H1 (cell line): ENCODE measurements at regions not wholly inside any gene's neighbourhood (a gene's known extent, or its start where the extent isn't known, plus 50 kb on each side); places are given as distances from the start of the nearest gene placed in this dataset.
A peak's percentile ranks its signal among the peaks of the same experiment; 100 is the strongest.

Experiments used
- CTCF ChIA-PET: fragments of 300-600 bp; sonication (Branson Sonifier 250); formaldehyde crosslinking; loops from one replicate; lab custom pipeline; 2021; ENCODE audit not compliant: partially characterized antibody; lab: Charles Lee
- POLR2A ChIA-PET: fragments of 300-600 bp; sonication (Branson Sonifier 250); formaldehyde crosslinking; loops from one replicate; lab custom pipeline; 2021; ENCODE audit warnings: inconsistent platforms; ENCODE audit not compliant: partially characterized antibody; lab: Charles Lee
- DNase-seq, 2 experiments: peaks; one replicate each; pipeline versions ENCODE4 v3.0.0 to v3.0.0-alpha.2; 2010 to 2022; ENCODE audit warnings: low spot score in 2 of 2, low read depth in 1 of 2, mixed read lengths in 1 of 2
- FAIRE-seq: peaks from 2 replicates; lab custom pipeline; 2011; peaks lifted over from hg19 to GRCh38; lab: Jason Lieb, UNC
- H2AFZ ChIP-seq: 2 replicates; pipeline ENCODE4 v1.8.1; 2012; ENCODE audit warnings: low read length, inconsistent platforms
- H2AK5ac ChIP-seq: 2 replicates; pipeline ENCODE4 v1.6.1; 2013; ENCODE audit warnings: low read depth, low read length
- H2BK120ac ChIP-seq: replicated peaks from 2 replicates; pipeline ENCODE3; 2013; ENCODE audit warnings: low read depth, low read length, inconsistent platforms
- H2BK12ac ChIP-seq: 2 replicates; pipeline ENCODE4 v1.6.1; 2013; ENCODE audit warnings: low read depth, low read length
- H2BK15ac ChIP-seq: 2 replicates; pipeline ENCODE4 v1.6.1; 2013; ENCODE audit warnings: low read length
- H2BK20ac ChIP-seq: 2 replicates; pipeline ENCODE4 v1.6.1; 2013; ENCODE audit warnings: low read length
- H2BK5ac ChIP-seq: 2 replicates; pipeline ENCODE4 v1.6.1; 2013; ENCODE audit warnings: low read depth, low read length
- H3K14ac ChIP-seq: 2 replicates; pipeline ENCODE4 v1.6.1; 2013; ENCODE audit warnings: inconsistent platforms; ENCODE audit not compliant: insufficient read length
- H3K18ac ChIP-seq: 2 replicates; pipeline ENCODE4 v1.6.1; 2013; ENCODE audit warnings: low read length; ENCODE audit errors: extremely low read depth
- H3K23ac ChIP-seq: 2 replicates; pipeline ENCODE4 v1.6.1; 2013; ENCODE audit warnings: inconsistent platforms; ENCODE audit not compliant: insufficient read length
- H3K23me2 ChIP-seq: 2 replicates; pipeline ENCODE4 v1.6.1; 2013; ENCODE audit warnings: low read depth, low read length
- H3K27ac ChIP-seq: 2 replicates; pipeline ENCODE4 v1.6.1; 2011; ENCODE audit warnings: low read depth, low read length, inconsistent platforms
- H3K27me3 ChIP-seq, 4 experiments: replicated peaks in 1 of 4; 1 replicate in 1 of 4; 2 replicates in 3 of 4; pipeline versions ENCODE4 v1.6.1 to v1.8.1; 2011 to 2013; ENCODE audit warnings: low read length in 3 of 4, mild to moderate bottlenecking in 3 of 4, inconsistent platforms in 2 of 4, mixed read lengths in 2 of 4, moderate library complexity in 1 of 4; ENCODE audit not compliant: control insufficient read depth in 3 of 4, insufficient read depth in 3 of 4; ENCODE audit errors: extremely low read depth in 1 of 4
- H3K36me3 ChIP-seq, 4 experiments: 2 replicates each; pipeline versions ENCODE4 v1.6.1 to v1.8.1; 2011 to 2013; ENCODE audit warnings: mild to moderate bottlenecking in 4 of 4, low read length in 3 of 4, moderate library complexity in 2 of 4, control low read depth in 1 of 4, inconsistent platforms in 1 of 4; ENCODE audit not compliant: insufficient read depth in 4 of 4, control insufficient read depth in 2 of 4
- H3K4ac ChIP-seq: replicated peaks from 2 replicates; pipeline ENCODE3; 2013; ENCODE audit warnings: low read length, low read depth, mixed read lengths, inconsistent platforms; ENCODE audit not compliant: insufficient read length
- H3K4me1 ChIP-seq, 4 experiments: replicated peaks in 1 of 4; 1 replicate in 1 of 4; 2 replicates in 3 of 4; pipeline versions ENCODE4 v1.6.1 to v1.8.1; 2011 to 2013; ENCODE audit warnings: low read length in 3 of 4, inconsistent platforms in 2 of 4, mixed read lengths in 1 of 4; ENCODE audit not compliant: insufficient read depth in 4 of 4, control insufficient read depth in 3 of 4
- H3K4me2 ChIP-seq, 2 experiments: 2 replicates each; pipeline versions ENCODE4 v1.6.1 to v1.8.1; 2011 to 2013; ENCODE audit warnings: low read depth in 2 of 2, low read length in 2 of 2, control low read depth in 1 of 2, inconsistent platforms in 1 of 2, mild to moderate bottlenecking in 1 of 2; ENCODE audit not compliant: insufficient read depth in 1 of 2
- H3K4me3 ChIP-seq, 4 experiments: fragments of 200-600, 300-600 bp in 1 of 4; sonication (generic), shearing (Covaris generic), sonication (Bioruptor Twin) in 1 of 4; 2 replicates each; pipeline versions ENCODE4 v1.5.1 to v1.8.1; 2011 to 2016; ENCODE audit warnings: low read length in 4 of 4, low read depth in 3 of 4, control low read depth in 2 of 4, inconsistent platforms in 2 of 4, mild to moderate bottlenecking in 2 of 4, mixed read lengths in 1 of 4, moderate library complexity in 1 of 4; ENCODE audit not compliant: insufficient read depth in 2 of 4; ENCODE audit errors: extremely low read depth in 1 of 4
- H3K56ac ChIP-seq: replicated peaks from 2 replicates; pipeline ENCODE3; 2013; ENCODE audit warnings: low read depth, mild to moderate bottlenecking, mixed read lengths, low read length, inconsistent platforms; ENCODE audit not compliant: insufficient read length
- H3K79me1 ChIP-seq: 2 replicates; pipeline ENCODE4 v1.6.1; 2013; ENCODE audit warnings: low read depth, low read length, control low read depth
- H3K79me2 ChIP-seq, 2 experiments: 2 replicates each; pipeline versions ENCODE4 v1.6.1 to v1.8.1; 2012 to 2013; ENCODE audit warnings: low read length in 2 of 2, mild to moderate bottlenecking in 2 of 2, inconsistent platforms in 1 of 2; ENCODE audit not compliant: insufficient read depth in 2 of 2, control insufficient read depth in 1 of 2
- H3K9ac ChIP-seq, 4 experiments: replicated peaks in 1 of 4; 1 replicate in 1 of 4; 2 replicates in 3 of 4; pipeline versions ENCODE4 v1.6.1 to v1.8.1; 2011 to 2013; ENCODE audit warnings: low read depth in 3 of 4, low read length in 3 of 4, control low read depth in 2 of 4, mild to moderate bottlenecking in 2 of 4, moderate library complexity in 2 of 4, inconsistent platforms in 1 of 4; ENCODE audit errors: extremely low read depth in 1 of 4
- H3K9me3 ChIP-seq, 2 experiments: 2 replicates each; pipeline versions ENCODE4 v1.6.1 to v1.8.1; 2012 to 2013; ENCODE audit warnings: mild to moderate bottlenecking in 2 of 2, moderate library complexity in 2 of 2, control low read depth in 1 of 2, inconsistent platforms in 1 of 2, low read depth in 1 of 2, low read length in 1 of 2, mixed read lengths in 1 of 2; ENCODE audit not compliant: insufficient read depth in 2 of 2
- H4K20me1 ChIP-seq, 2 experiments: replicated peaks in 1 of 2; 2 replicates each; pipeline versions ENCODE3 to v1.8.1; 2011 to 2013; ENCODE audit warnings: inconsistent platforms in 2 of 2, low read length in 2 of 2, mild to moderate bottlenecking in 1 of 2; ENCODE audit not compliant: insufficient read depth in 2 of 2, control insufficient read depth in 1 of 2
- H4K5ac ChIP-seq: 2 replicates; pipeline ENCODE4 v1.6.1; 2013; ENCODE audit warnings: low read length, low read depth, mixed read lengths, inconsistent platforms; ENCODE audit not compliant: insufficient read length
- H4K8ac ChIP-seq: 2 replicates; pipeline ENCODE4 v1.8.0; 2013; ENCODE audit warnings: mild to moderate bottlenecking, moderate library complexity, low read length, inconsistent platforms; ENCODE audit not compliant: insufficient read depth; ENCODE audit errors: extremely low read depth
- H4K91ac ChIP-seq: replicated peaks from 2 replicates; pipeline ENCODE3; 2013; ENCODE audit warnings: low read length, mixed read lengths, inconsistent platforms; ENCODE audit not compliant: insufficient read length
- JUN ChIP-seq: IDR thresholded peaks from 2 replicates; pipeline ENCODE4 v1.6.1; 2011; ENCODE audit warnings: low read depth, mild to moderate bottlenecking, improper control_type of control experiment, low read length
- JUND ChIP-seq: IDR thresholded peaks from 2 replicates; pipeline ENCODE4 v1.6.1; 2011; ENCODE audit warnings: mild to moderate bottlenecking, improper control_type of control experiment, low read length
- WGBS, 2 experiments: shearing (Covaris generic) in 1 of 2; methylation state at CpG; one replicate each; pipeline versions ENCODE4 v1.1.6 to v1.1.7; 2013 to 2015; ENCODE audit warnings: low lambda C conversion rate in 2 of 2, mixed read lengths in 2 of 2, inconsistent platforms in 1 of 2, low coverage in 1 of 2, missing lambda C conversion rate in 1 of 2; ENCODE audit not compliant: insufficient replicate concordance in 2 of 2, insufficient coverage in 1 of 2, insufficient read length in 1 of 2; ENCODE audit errors: extremely low coverage in 1 of 2, missing lambda C conversion rate in 1 of 2; 5-methylcytosine and 5-hydroxymethylcytosine counted together

- WGBS, 2 experiments: 58% methylated on average over 6 of the region's 7 CpGs; no CpG with 5 or more reads in 1 of the 2 experiments
Measured at GRCh38 chr16:51538707-51539498, 387.8 kb upstream of the SALL1 start.

More at GRCh38 chr16:51538707-51539498, 387.8 kb upstream of the SALL1 start:
- no peak overlapping the region for H4K5ac ChIP-seq
- H3K27ac ChIP-seq: no peak overlapping the region
- no peak overlapping the region for H3K23ac ChIP-seq
- H4K20me1 ChIP-seq: no peaks in the 10 kb centered on the region
- H3K79me2 ChIP-seq: no peaks in the 10 kb centered on the region
- H4K8ac ChIP-seq: no peak overlapping the region
- no peaks in the 10 kb centered on the region; the same call in 1 of the 2 replicates for H3K23me2 ChIP-seq
- CTCF ChIA-PET: interaction anchor here (0.6 to 0.7 kb wide), 2 partner anchors 274 to 506 kb away, joined by 3 to 4 read pairs; no protein-coding TSS in a partner anchor
- peak overlapping the region; percentile 40; the same call in 1 of the 2 replicates for H2BK12ac ChIP-seq
- H3K4ac ChIP-seq: peak overlapping the region; percentile 1
- TF ChIP-seq JUN (no peak), JUND (peak; percentile 61)
- TF ChIP-seq, all 59 proteins: peak for 1
- peaks cover 4 to 19% (median 14%) of the 10 kb centered on the region in 4 experiments; a peak in 6 of 7 replicates for H3K4me1 ChIP-seq
- POLR2A ChIA-PET: interaction anchor here (0.7 to 0.9 kb wide), 2 partner anchors 16 to 84 kb away, joined by 3 to 4 read pairs; no protein-coding TSS in a partner anchor
- H3K4me3 ChIP-seq: no peak overlapping the region
- H2AK5ac ChIP-seq: no peak overlapping the region
- no peaks in the 10 kb centered on the region for H3K36me3 ChIP-seq
- no peak overlapping the region for H3K14ac ChIP-seq
- H3K79me1 ChIP-seq: no peaks in the 10 kb centered on the region
- H3K9ac ChIP-seq: no peak overlapping the region
- H3K18ac ChIP-seq: peak overlapping the region; percentile 43; the same call in 1 of the 2 replicates
- H2BK15ac ChIP-seq: 0 out of 2 replicates have a peak overlapping the region, but pooled peaks have one; percentile 1
- H2BK20ac ChIP-seq: peak overlapping the region; percentile 61; the same call in 1 of the 2 replicates
- H2BK5ac ChIP-seq: peak overlapping the region; percentile 66; the same call in 1 of the 2 replicates
- H3K27me3 ChIP-seq: no peaks in the 10 kb centered on the region
- H4K91ac ChIP-seq: peak overlapping the region; percentile 22
- no peaks in the 10 kb centered on the region for H3K9me3 ChIP-seq
- H2BK120ac ChIP-seq: no peak overlapping the region
- no peak overlapping the region for H2AFZ ChIP-seq
- FAIRE-seq: no peak
- no peak overlapping the region for H3K4me2 ChIP-seq
- DNase-seq: no peak
- H3K56ac ChIP-seq: no peak overlapping the region
